ENCODE measurements at regions not wholly inside any gene's neighbourhood (a gene's known extent, or its start where the extent isn't known, plus 50 kb on each side); places are given as distances from the start of the nearest gene placed in this dataset.

- TF ChIP-seq CTCF (IDR thresholded peaks at IDR 0.05 in 4 of 5, conservative IDR thresholded peaks at IDR 0.05 in 1 of 5) (no peak), POLR2A (IDR thresholded peaks at IDR 0.05) (no peak)
Observed at GRCh38 chr15:87597346-87598052, 659.0 kb downstream of the NTRK3 start.
